Ovary (tissue), 7 donors: ENCODE measurements at regions not wholly inside any gene's neighbourhood (a gene's known extent, or its start where the extent isn't known, plus 50 kb on each side); places are given as distances from the start of the nearest gene placed in this dataset.

ENCODE experiments used
- DNase-seq, 5 donors: peaks; one replicate each; pipeline ENCODE4 v3.0.0-alpha.2; 2019 to 2020
- H3K27ac ChIP-seq, 2 donors: fragments of 200-600 bp; one replicate each; pipeline versions ENCODE4 v1.5.1 to v1.8.0; 2019 to 2022
- H3K27me3 ChIP-seq: fragments of 200-600 bp; one replicate; pipeline ENCODE4 v1.8.0; 2022
- H3K36me3 ChIP-seq: fragments of 200-600 bp; sonication (generic); one replicate; pipeline ENCODE4 v1.5.1; 2019
- H3K4me1 ChIP-seq: one replicate; pipeline ENCODE4 v1.8.1; 2013; ENCODE audit warnings: mild to moderate bottlenecking, moderate library complexity; ENCODE audit not compliant: insufficient read depth
- H3K4me3 ChIP-seq: fragments of 200-600 bp; sonication (generic); one replicate; pipeline ENCODE4 v1.5.1; 2017
- H3K9me3 ChIP-seq, 2 donors: fragments of 200-600 bp in 1 of 2; sonication (generic) in 1 of 2; one replicate each; pipeline versions ENCODE4 v1.5.1 to v1.8.1; 2013 to 2019; ENCODE audit warnings: mild to moderate bottlenecking in 1 of 2, moderate library complexity in 1 of 2
- EP300 ChIP-seq: sonication (generic); formaldehyde crosslinking; IDR thresholded peaks from one replicate; pipeline ENCODE4 v1.6.1; 2017; ENCODE audit warnings: antibody characterized with exemption
- POLR2A ChIP-seq: fragments of 450-650 bp; IDR thresholded peaks from one replicate; pipeline ENCODE4 v1.6.1; 2017; ENCODE audit warnings: antibody characterized with exemption, mild to moderate bottlenecking, moderate library complexity
- WGBS, 3 donors: extraction: QIAGEN DNeasy Blood & Tissue Kit in 1 of 3; methylation state at CpG; one replicate each; pipeline versions ENCODE4 v1.1.5 to v1.1.7; 2013 to 2017; 5-methylcytosine and 5-hydroxymethylcytosine counted together
- intact Hi-C, 4 donors: fragments of 100-400 bp; cut with DNase I; formaldehyde crosslinking; loops; one replicate each; pipeline versions ENCODE4 v1.11.0 to v1.15.1; 2022 to 2023
- TF ChIP-seq, protein P1 (sequence below), 3 donors: fragments of 450-650 bp in 2 of 3; fragments of 200-600 bp in 1 of 3; IDR thresholded peaks; one replicate each; pipeline versions ENCODE4 v1.5.1 to v1.8.0; 2016 to 2022; ENCODE audit warnings: antibody characterized with exemption in 3 of 3, mild to moderate bottlenecking in 1 of 3
- donor health status: DM: no; HTN: no; CAD: no; lungs with moderate emphysema.
- donor health status: DM: no; HTN: no; CAD: no.
- donor health status: Bipolar disorder and iron deficiency.
- donor health status: DM: no; HTN: no; CAD: no.
- donor health status: DM: yes; HTN: yes; CAD: no.

DNA sequence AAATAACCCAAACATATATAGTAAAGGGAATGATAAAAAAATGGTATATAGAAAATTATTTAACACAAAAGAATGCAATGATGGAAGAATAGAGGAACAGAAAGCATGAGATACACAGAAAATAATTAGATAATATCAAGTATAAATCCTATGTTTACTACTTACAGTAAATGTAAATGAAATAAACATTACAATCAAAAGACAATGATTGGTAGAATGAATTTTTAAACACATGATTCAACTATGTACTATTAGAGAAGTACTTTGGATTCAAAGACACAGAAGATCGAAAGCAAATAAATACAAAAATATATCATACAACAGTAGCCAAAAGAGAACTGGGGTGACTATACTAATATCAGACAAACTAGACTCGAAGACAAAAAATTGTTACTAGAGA is 97.6 kb upstream of the PARD3B start:
- no peak for TF ChIP-seq EP300
- TF ChIP-seq, protein P1, sequence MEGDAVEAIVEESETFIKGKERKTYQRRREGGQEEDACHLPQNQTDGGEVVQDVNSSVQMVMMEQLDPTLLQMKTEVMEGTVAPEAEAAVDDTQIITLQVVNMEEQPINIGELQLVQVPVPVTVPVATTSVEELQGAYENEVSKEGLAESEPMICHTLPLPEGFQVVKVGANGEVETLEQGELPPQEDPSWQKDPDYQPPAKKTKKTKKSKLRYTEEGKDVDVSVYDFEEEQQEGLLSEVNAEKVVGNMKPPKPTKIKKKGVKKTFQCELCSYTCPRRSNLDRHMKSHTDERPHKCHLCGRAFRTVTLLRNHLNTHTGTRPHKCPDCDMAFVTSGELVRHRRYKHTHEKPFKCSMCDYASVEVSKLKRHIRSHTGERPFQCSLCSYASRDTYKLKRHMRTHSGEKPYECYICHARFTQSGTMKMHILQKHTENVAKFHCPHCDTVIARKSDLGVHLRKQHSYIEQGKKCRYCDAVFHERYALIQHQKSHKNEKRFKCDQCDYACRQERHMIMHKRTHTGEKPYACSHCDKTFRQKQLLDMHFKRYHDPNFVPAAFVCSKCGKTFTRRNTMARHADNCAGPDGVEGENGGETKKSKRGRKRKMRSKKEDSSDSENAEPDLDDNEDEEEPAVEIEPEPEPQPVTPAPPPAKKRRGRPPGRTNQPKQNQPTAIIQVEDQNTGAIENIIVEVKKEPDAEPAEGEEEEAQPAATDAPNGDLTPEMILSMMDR (IDR thresholded peaks at IDR 0.05), result no peak
- no peak for TF ChIP-seq POLR2A

DNA sequence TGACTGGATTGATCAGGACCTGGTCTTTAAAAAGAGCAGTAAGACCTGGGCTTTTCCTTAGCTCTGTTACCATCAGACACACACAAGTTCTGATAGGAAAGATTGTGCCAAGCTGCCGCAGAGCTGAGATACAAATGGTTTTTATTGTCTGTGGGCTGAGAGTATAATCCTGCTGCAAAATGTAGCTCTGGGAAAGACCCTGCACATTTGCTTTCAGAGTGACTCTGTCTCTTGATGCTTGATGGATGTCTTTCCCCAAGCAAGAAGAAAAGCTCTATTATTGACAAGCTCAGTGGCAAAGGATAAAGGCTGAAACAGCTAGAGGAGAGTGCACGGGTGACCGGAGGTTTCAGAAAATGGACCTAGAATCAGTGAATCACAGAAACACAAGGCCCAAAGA is 95.3 kb upstream of the PARD3B start:
- Histone ChIP-seq H3K4me3 (no peak overlapping the region), H3K4me1 (peaks cover 1% of the 10 kb centered on the region), H3K36me3 (no peaks in the 10 kb centered on the region), H3K27ac (no peak overlapping the region), H3K27me3 (no peaks in the 10 kb centered on the region), H3K9me3 (no peaks in the 10 kb centered on the region)
- no peak for DNase-seq
- intact Hi-C loops, result no loop called here
- WGBS, 3 donors, result 92 to 98% (median 94%) methylated on average over 3 of the region's 3 CpGs
- TF ChIP-seq, protein P1 (IDR thresholded peaks at IDR 0.05), result no peak
- TF ChIP-seq EP300, result no peak
- no peak for TF ChIP-seq POLR2A

More for the DNA sequence above, 97.6 kb upstream of the PARD3B start:
- Histone ChIP-seq H3K36me3 (no peaks in the 10 kb centered on the region), H3K27ac (no peak overlapping the region), H3K4me3 (no peak overlapping the region), H3K4me1 (no peaks in the 10 kb centered on the region), H3K27me3 (no peaks in the 10 kb centered on the region), H3K9me3 (no peaks in the 10 kb centered on the region)
- 95 to 99% (median 98%) methylated on average over 2 of the region's 2 CpGs for WGBS, 3 donors
- intact Hi-C loops, result no loop called here
- no peak for DNase-seq

DNA sequence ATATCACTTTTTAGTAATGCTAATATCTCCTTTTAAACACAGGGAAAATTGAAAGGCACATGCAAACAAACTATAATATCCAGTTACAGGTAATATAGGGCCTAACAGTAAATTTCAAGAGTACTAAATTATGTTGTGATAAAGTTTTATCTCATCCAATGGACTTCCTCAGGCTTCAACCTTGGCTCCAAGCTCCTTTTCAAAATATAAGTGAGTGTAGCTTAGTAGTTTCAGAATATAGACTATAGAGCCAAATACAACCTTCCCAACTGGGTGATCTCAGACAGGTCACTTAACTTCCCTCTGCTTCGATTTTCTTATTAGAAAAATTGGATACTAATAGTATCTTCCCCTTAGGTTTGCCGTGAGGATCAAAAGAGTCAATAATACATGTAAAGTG is 93.5 kb upstream of the PARD3B start:
- Histone ChIP-seq H3K27ac (no peak overlapping the region), H3K36me3 (no peaks in the 10 kb centered on the region), H3K9me3 (no peaks in the 10 kb centered on the region), H3K4me3 (no peak overlapping the region), H3K27me3 (no peaks in the 10 kb centered on the region), H3K4me1 (peaks cover 1% of the 10 kb centered on the region)
- no peak for DNase-seq
- TF ChIP-seq, protein P1 (IDR thresholded peaks at IDR 0.05), result no peak
- TF ChIP-seq POLR2A, result no peak
- no peak for TF ChIP-seq EP300
- 68 to 71% (median 70%) methylated on average over 2 of the region's 2 CpGs for WGBS, 3 donors
- intact Hi-C loops, result no loop called here

DNA sequence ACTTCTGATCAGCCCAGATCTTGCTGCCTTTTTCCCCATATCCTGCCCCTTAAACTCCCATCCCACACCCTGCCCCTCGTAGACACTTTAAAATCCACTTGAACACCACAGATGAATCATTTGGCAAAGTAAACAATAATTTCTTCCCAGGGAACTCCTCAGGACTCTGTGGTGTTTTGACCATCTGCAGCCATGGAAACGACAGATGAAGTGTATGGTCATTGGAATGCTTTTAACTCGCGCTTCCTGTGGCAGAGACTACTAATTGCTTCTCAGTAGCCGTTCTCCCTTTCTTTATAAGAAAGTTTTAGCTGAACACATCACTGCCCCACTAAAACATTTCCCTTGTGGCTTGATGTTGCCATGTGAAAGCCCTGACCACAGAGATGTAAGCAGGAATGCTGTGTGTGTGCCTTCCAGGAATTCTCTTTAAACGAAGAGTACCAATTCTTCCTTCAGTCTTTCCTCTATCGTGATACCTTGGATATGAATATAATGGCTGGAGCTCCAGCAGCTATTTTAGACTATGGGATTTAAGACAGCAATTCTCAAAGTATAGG is 92.7 kb upstream of the PARD3B start:
- intact Hi-C loops, result no loop called here
- DNase-seq, result peak in 4 of 5 donors; percentile 14 to 69 (median 24)
- H3K4me3 ChIP-seq, result no peak overlapping the region

More for the DNA sequence above, 92.7 kb upstream of the PARD3B start:
- Histone ChIP-seq H3K27ac (no peak overlapping the region), H3K36me3 (no peaks in the 10 kb centered on the region), H3K4me1 (peaks cover 1% of the 10 kb centered on the region), H3K9me3 (no peaks in the 10 kb centered on the region), H3K27me3 (no peaks in the 10 kb centered on the region)
- 9 to 12% (median 11%) methylated on average over 7 of the region's 7 CpGs for WGBS, 3 donors
- TF ChIP-seq, protein P1 (IDR thresholded peaks at IDR 0.05), result no peak
- TF ChIP-seq POLR2A, result no peak
- TF ChIP-seq EP300, result no peak
